Sigmoid colon (tissue), 6 donors: ENCODE measurements at regions not wholly inside any gene's neighbourhood (a gene's known extent, or its start where the extent isn't known, plus 50 kb on each side); places are given as distances from the start of the nearest gene placed in this dataset.

Source experiments
- DNase-seq: peaks from one replicate; pipeline ENCODE4 v3.0.0-alpha.2; 2019
- H3K27ac ChIP-seq, 4 donors: fragments of 200-600 bp; sonication (generic); one replicate each; pipeline ENCODE4 v1.5.1; 2016 to 2019; ENCODE audit warnings: mild to moderate bottlenecking in 1 of 4
- H3K27me3 ChIP-seq, 3 donors: fragments of 200-600 bp; sonication (generic); one replicate each; pipeline ENCODE4 v1.5.1; 2019; ENCODE audit warnings: mild to moderate bottlenecking in 1 of 3
- H3K36me3 ChIP-seq, 4 donors: fragments of 200-600 bp; sonication (generic); one replicate each; pipeline ENCODE4 v1.5.1; 2016 to 2019
- H3K4me1 ChIP-seq, 4 donors: fragments of 200-600 bp; sonication (generic); one replicate each; pipeline ENCODE4 v1.5.1; 2017 to 2019
- H3K4me3 ChIP-seq, 4 donors: fragments of 200-600 bp; sonication (generic); one replicate each; pipeline ENCODE4 v1.5.1; 2017 to 2019; ENCODE audit warnings: mild to moderate bottlenecking in 2 of 4, moderate library complexity in 1 of 4
- H3K9me3 ChIP-seq, 4 donors: fragments of 200-600 bp in 3 of 4; sonication (generic) in 3 of 4; one replicate each; pipeline versions ENCODE4 v1.5.1 to v1.6.1; 2013 to 2019
- EP300 ChIP-seq, 4 donors: sonication (generic); formaldehyde crosslinking; IDR thresholded peaks; one replicate each; pipeline ENCODE4 v1.6.1; 2017; ENCODE audit warnings: antibody characterized with exemption in 4 of 4
- POLR2A ChIP-seq, 2 donors: fragments of 450-650 bp; IDR thresholded peaks; one replicate each; pipeline ENCODE4 v1.6.1; 2016; ENCODE audit warnings: antibody characterized with exemption in 2 of 2, mild to moderate bottlenecking in 2 of 2, moderate library complexity in 2 of 2
- POLR2AphosphoS5 ChIP-seq, 4 donors: sonication (generic); formaldehyde crosslinking; IDR thresholded peaks; one replicate each; pipeline ENCODE4 v1.6.1; 2017; ENCODE audit warnings: antibody characterized with exemption in 4 of 4
- WGBS, 2 donors: extraction: QIAGEN DNeasy Blood & Tissue Kit; methylation state at CpG; one replicate each; pipeline ENCODE4 v1.1.7; 2013; 5-methylcytosine and 5-hydroxymethylcytosine counted together
- intact Hi-C: fragments of 100-400 bp; cut with DNase I; formaldehyde crosslinking; loops from one replicate; pipeline ENCODE4 v1.15.1; 2023
- TF ChIP-seq, protein P1 (sequence below), 4 experiments: fragments of 450-650 bp in 3 of 4; fragments of 200-600 bp in 1 of 4; IDR thresholded peaks; one replicate each; pipeline ENCODE4 v1.5.1; 2016 to 2019; ENCODE audit warnings: antibody characterized with exemption in 4 of 4, mild to moderate bottlenecking in 3 of 4, moderate library complexity in 2 of 4
- donor health status: healthy with polysubstance abuse.
- donor health status: healthy.

DNA sequence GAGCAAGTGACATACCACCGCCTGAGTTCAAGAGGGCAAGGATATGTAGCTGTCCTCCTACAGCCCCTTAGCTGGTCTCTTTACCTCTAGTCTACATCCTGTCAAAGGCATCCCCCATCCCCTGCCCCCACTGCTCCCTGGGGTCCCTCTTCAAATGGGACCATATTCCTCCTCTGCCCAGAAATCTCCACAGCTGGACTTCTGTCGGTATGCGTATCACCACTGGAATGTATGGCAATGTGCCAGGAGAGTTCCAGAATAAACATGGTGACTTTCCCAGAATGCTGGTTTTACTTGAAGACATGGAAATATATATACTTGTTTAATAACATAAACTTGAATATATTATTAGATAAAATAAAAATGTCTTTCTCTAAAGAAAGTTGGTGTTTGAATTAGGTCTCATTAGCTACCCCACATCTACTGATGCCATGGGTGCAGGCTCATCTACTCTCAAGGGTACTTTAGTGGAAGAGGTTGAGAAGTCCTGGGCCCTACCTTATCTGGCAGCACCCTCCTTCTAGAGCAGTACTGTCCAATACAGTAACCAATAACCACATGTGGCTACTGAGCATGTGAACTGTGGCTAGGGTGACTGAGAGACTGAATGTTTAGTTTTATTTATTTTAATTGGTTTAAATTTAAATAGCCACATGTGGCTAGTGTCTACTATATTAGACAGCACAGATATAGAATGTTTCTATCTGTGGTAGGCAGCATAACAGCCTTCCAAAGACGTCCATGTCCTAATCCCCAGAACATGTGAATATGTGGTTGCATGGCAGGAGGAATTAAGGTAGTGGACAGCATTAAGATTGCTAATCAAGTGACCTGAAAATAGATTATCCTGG is 181.7 kb upstream of the SLC30A5 start:
- WGBS, 2 donors, result 74 to 83% methylated on average over 4 of the region's 4 CpGs
- H3K27me3 ChIP-seq, result no peaks in the 10 kb centered on the region
- no peak for DNase-seq

DNA sequence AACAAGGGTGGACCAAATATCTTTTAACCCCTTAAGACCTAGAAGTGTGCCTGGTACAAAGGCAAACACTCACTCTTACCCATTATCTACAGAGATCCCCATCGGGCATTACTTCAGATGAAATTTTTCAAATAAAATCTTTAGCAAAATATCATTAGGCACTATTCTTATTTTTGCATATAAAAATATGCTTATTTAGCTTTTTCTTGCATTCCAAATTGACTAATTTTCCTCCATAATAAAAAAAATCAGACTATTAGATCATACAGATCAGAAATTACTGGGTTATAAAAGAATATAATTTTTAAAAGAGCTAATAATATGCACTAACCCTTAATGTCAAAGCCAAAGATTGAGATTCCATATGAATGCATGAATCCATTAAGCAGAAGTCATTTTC is 178.7 kb upstream of the SLC30A5 start:
- intact Hi-C loops, result no loop called here
- no peak for DNase-seq
- Histone ChIP-seq H3K4me3 (no peak overlapping the region), H3K9me3 (no peaks in the 10 kb centered on the region), H3K36me3 (no peaks in the 10 kb centered on the region), H3K27ac (no peak overlapping the region), H3K27me3 (no peaks in the 10 kb centered on the region), H3K4me1 (no peaks in the 10 kb centered on the region)
- no peak for TF ChIP-seq POLR2AphosphoS5 (IDR thresholded peaks at IDR 0.05)
- no peak for TF ChIP-seq EP300 (IDR thresholded peaks at IDR 0.05)
- TF ChIP-seq POLR2A (IDR thresholded peaks at IDR 0.05), result no peak
- TF ChIP-seq, protein P1, sequence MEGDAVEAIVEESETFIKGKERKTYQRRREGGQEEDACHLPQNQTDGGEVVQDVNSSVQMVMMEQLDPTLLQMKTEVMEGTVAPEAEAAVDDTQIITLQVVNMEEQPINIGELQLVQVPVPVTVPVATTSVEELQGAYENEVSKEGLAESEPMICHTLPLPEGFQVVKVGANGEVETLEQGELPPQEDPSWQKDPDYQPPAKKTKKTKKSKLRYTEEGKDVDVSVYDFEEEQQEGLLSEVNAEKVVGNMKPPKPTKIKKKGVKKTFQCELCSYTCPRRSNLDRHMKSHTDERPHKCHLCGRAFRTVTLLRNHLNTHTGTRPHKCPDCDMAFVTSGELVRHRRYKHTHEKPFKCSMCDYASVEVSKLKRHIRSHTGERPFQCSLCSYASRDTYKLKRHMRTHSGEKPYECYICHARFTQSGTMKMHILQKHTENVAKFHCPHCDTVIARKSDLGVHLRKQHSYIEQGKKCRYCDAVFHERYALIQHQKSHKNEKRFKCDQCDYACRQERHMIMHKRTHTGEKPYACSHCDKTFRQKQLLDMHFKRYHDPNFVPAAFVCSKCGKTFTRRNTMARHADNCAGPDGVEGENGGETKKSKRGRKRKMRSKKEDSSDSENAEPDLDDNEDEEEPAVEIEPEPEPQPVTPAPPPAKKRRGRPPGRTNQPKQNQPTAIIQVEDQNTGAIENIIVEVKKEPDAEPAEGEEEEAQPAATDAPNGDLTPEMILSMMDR (IDR thresholded peaks at IDR 0.05), result no peak
- 91 to 96% methylated on average over 1 of the region's 1 CpG for WGBS, 2 donors

More for the DNA sequence above, 181.7 kb upstream of the SLC30A5 start:
- H3K9me3 ChIP-seq, result no peaks in the 10 kb centered on the region
- H3K36me3 ChIP-seq, result no peaks in the 10 kb centered on the region
- H3K4me1 ChIP-seq, result no peaks in the 10 kb centered on the region
- intact Hi-C loops, result no loop called here
- H3K27ac ChIP-seq, result no peak overlapping the region
- TF ChIP-seq EP300 (IDR thresholded peaks at IDR 0.05) (no peak), POLR2A (IDR thresholded peaks at IDR 0.05) (no peak), POLR2AphosphoS5 (IDR thresholded peaks at IDR 0.05) (no peak)
- no peak overlapping the region for H3K4me3 ChIP-seq

DNA sequence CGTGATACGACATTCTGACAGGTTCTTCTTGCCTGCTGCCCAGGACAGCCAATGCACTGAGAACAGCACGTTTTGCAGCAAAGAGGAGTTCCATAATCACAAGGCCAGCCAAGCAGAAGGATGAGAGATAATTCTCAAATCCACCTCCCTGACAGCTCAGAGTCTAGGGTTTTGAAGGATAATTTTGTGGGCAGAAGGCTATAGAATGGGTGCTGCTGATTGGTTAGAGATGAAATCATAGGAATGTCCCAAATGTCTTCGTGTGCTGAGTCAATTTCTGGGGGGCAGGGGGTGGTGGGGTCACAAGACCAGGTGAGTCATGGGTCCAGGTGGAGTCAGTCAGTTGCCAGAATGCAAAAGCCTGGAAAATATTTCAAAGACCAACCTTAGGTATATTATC is 175.5 kb upstream of the SLC30A5 start:
- intact Hi-C loops, result no loop called here
- H3K4me1 ChIP-seq, result no peaks in the 10 kb centered on the region
- H3K36me3 ChIP-seq, result no peaks in the 10 kb centered on the region
- H3K4me3 ChIP-seq, result no peak overlapping the region
- H3K9me3 ChIP-seq, result no peaks in the 10 kb centered on the region
- H3K27me3 ChIP-seq, result no peaks in the 10 kb centered on the region
- DNase-seq, result no peak
- H3K27ac ChIP-seq, result no peak overlapping the region
- 89 to 90% methylated on average over 4 of the region's 4 CpGs for WGBS, 2 donors
- TF ChIP-seq, protein P1 (IDR thresholded peaks at IDR 0.05), result no peak
- TF ChIP-seq POLR2AphosphoS5 (IDR thresholded peaks at IDR 0.05) (no peak), EP300 (IDR thresholded peaks at IDR 0.05) (no peak), POLR2A (IDR thresholded peaks at IDR 0.05) (no peak)

DNA sequence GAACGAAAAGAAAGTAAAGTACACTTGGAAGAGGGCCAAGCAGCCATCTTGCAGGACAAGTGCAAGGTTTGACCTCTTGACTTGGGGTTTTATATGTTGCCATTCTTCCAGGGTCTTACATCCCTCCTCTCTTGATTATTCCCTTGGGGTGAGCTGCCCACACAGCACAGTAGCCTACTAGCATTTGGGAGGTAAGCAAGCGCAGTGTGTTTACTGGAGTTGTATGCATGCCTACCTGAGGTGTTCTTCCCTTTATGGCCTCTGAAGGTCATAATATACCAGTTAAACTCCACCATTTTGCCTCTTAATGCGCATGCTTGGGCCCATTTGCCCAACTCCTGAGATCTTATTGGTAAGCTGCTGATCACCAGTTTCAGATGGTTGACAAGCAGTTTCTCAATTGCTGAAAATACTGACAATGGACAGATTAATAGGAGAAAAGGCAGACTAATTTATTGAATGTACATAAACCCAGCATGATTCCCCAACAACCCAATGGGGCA is 173.8 kb upstream of the SLC30A5 start:
- no peak overlapping the region for H3K27ac ChIP-seq
- intact Hi-C loops, result no loop called here
- WGBS, 2 donors, result 74 to 77% methylated on average over 3 of the region's 3 CpGs
- H3K4me1 ChIP-seq, result no peaks in the 10 kb centered on the region
- TF ChIP-seq EP300 (IDR thresholded peaks at IDR 0.05), result no peak
- TF ChIP-seq POLR2AphosphoS5 (IDR thresholded peaks at IDR 0.05), result no peak
- TF ChIP-seq, protein P1 (IDR thresholded peaks at IDR 0.05), result no peak
- TF ChIP-seq POLR2A (IDR thresholded peaks at IDR 0.05), result no peak
- H3K4me3 ChIP-seq, result no peak overlapping the region
- H3K36me3 ChIP-seq, result no peaks in the 10 kb centered on the region
- no peaks in the 10 kb centered on the region for H3K27me3 ChIP-seq
- H3K9me3 ChIP-seq, result no peaks in the 10 kb centered on the region
- DNase-seq, result no peak

DNA sequence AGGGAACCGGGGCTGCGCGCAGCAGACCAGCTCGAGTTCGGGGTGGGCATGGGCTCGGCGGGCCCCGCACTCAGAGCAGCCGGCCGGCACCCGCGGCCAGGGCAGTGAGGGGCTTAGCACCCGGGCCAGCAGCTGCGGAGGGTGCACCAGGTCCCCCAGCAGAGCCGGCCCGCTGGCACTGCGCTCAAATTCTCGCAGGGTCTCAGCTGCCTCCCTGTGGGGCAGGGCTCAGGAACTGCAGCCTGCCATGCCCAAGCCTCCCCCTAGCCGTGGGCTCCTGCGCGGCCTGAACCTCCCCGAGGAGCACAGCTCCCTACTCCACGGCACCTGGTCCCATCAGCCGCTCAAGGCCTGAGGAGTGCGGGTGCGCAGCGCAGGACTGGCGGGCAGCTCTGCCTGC is 172.9 kb upstream of the SLC30A5 start:
- H3K27ac ChIP-seq, result no peak overlapping the region
- no peaks in the 10 kb centered on the region for H3K4me1 ChIP-seq
- no peaks in the 10 kb centered on the region for H3K27me3 ChIP-seq
- WGBS, 2 donors, result 96 to 97% methylated on average over 28 of the region's 28 CpGs
- TF ChIP-seq EP300 (IDR thresholded peaks at IDR 0.05) (no peak), POLR2A (IDR thresholded peaks at IDR 0.05) (no peak), POLR2AphosphoS5 (IDR thresholded peaks at IDR 0.05) (no peak)
- TF ChIP-seq, protein P1 (IDR thresholded peaks at IDR 0.05), result no peak
- DNase-seq, result no peak
- no peak overlapping the region for H3K4me3 ChIP-seq
- H3K36me3 ChIP-seq, result no peaks in the 10 kb centered on the region
- intact Hi-C loops, result no loop called here
- no peaks in the 10 kb centered on the region for H3K9me3 ChIP-seq
